Loucy (cell line): ENCODE measurements at regions not wholly inside any gene's neighbourhood (a gene's known extent, or its start where the extent isn't known, plus 50 kb on each side); places are given as distances from the start of the nearest gene placed in this dataset.

ENCODE experiments used
- CTCF ChIP-seq: fragments of 200-600 bp; sonication (generic); conservative IDR thresholded peaks from 2 replicates; pipeline ENCODE4 v1.5.1; 2014; ENCODE audit warnings: mild to moderate bottlenecking, antibody characterized with exemption, low read length
- EZH2phosphoT487 ChIP-seq: fragments of 200-600 bp; IDR thresholded peaks from 2 replicates; pipeline ENCODE4 v1.6.1; 2018; ENCODE audit warnings: antibody characterized with exemption, mild to moderate bottlenecking, moderate library complexity, borderline replicate concordance

- TF ChIP-seq CTCF, result no peak
- TF ChIP-seq EZH2phosphoT487, result no peak
Measured at GRCh38 chr6:82436740-82437139, 73.1 kb downstream of the TPBG start.
